Endothelial cell of umbilical vein (primary cell): ENCODE measurements at regions not wholly inside any gene's neighbourhood (a gene's known extent, or its start where the extent isn't known, plus 50 kb on each side); places are given as distances from the start of the nearest gene placed in this dataset.

Experiments
- CTCF ChIP-seq, 2 donors: IDR thresholded peaks; 1 replicate in 1 of 2; 2 replicates in 1 of 2; pipeline ENCODE4 v1.5.1; 2011; ENCODE audit warnings: low read length in 2 of 2, mild to moderate bottlenecking in 2 of 2, moderate library complexity in 2 of 2, control low read depth in 1 of 2, inconsistent platforms in 1 of 2, low read depth in 1 of 2; ENCODE audit not compliant: insufficient read depth in 1 of 2; ENCODE audit errors: extremely low read depth in 1 of 2
- MAX ChIP-seq: IDR thresholded peaks from 2 replicates; pipeline ENCODE4 v1.6.1; 2011; ENCODE audit not compliant: insufficient read depth, insufficient read length
- MYC ChIP-seq: IDR thresholded peaks from one replicate; pipeline ENCODE4 v1.6.1; 2011; ENCODE audit warnings: mild to moderate bottlenecking, low read depth, low read length

- TF ChIP-seq CTCF (IDR thresholded peaks at IDR 0.05; ENCODE audit: extremely low read depth in 1 of 2, insufficient read depth in 1 of 2, low read depth in 1 of 2, low read length in 2 of 2) (no peak), MAX (no peak), MYC (no peak)
Observed at GRCh38 chr6:132067286-132067685, 116.1 kb upstream of the CCN2 start.
